Gastroesophageal sphincter (tissue), 3 donors: ENCODE measurements at regions not wholly inside any gene's neighbourhood (a gene's known extent, or its start where the extent isn't known, plus 50 kb on each side); places are given as distances from the start of the nearest gene placed in this dataset.

ENCODE experiments used
- CTCF ChIP-seq, 4 experiments: fragments of 200-600 bp in 2 of 4; fragments of 450-650 bp in 2 of 4; sonication (generic) in 1 of 4; IDR thresholded peaks; one replicate each; pipeline ENCODE4 v1.5.1; 2017 to 2019; ENCODE audit warnings: antibody characterized with exemption in 4 of 4, mild to moderate bottlenecking in 2 of 4, moderate library complexity in 2 of 4
- EP300 ChIP-seq: sonication (generic); formaldehyde crosslinking; IDR thresholded peaks from one replicate; pipeline ENCODE4 v1.6.1; 2017; ENCODE audit warnings: antibody characterized with exemption, mild to moderate bottlenecking
- POLR2A ChIP-seq, 2 donors: fragments of 450-650 bp; IDR thresholded peaks; one replicate each; pipeline ENCODE4 v1.6.1; 2017; ENCODE audit warnings: antibody characterized with exemption in 2 of 2, mild to moderate bottlenecking in 2 of 2, moderate library complexity in 1 of 2
- POLR2AphosphoS5 ChIP-seq: sonication (generic); formaldehyde crosslinking; IDR thresholded peaks from one replicate; pipeline ENCODE4 v1.6.1; 2017; ENCODE audit warnings: antibody characterized with exemption

GRCh38 chr6:168217216-168217879 is 102.2 kb downstream of the DACT2 start:
- TF ChIP-seq CTCF (IDR thresholded peaks at IDR 0.05), result no peak
- no peak for TF ChIP-seq POLR2AphosphoS5
- no peak for TF ChIP-seq POLR2A (IDR thresholded peaks at IDR 0.05)
- TF ChIP-seq EP300, result no peak
